Endothelial cell of hepatic sinusoid (primary cell): ENCODE measurements at regions not wholly inside any gene's neighbourhood (a gene's known extent, or its start where the extent isn't known, plus 50 kb on each side); places are given as distances from the start of the nearest gene placed in this dataset.

Experiments
- in situ Hi-C: cut with HindIII; loops from 2 replicates; pipeline ENCODE4 v1.10.0; 2017; ENCODE audit warnings: low sequenced_read_pairs

DNA sequence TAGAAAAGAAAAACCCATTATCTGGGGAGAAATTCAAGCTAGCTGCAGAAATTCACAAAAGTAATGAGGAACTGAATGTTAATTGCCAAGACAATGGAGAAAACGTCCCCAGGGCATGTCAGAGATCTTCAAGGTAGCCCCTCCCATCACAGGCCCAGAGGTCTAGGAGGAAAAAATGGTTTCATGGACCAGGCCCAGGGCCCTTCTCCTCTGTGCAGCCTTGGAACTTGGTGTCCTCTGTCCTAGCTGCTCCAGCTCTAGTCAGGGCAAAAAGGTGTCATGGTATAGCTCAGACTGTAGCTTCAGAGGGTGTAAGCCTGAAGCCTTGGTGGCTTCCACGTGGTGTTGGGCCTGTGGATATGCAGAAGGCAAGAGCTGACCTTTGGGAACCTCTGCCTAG, 411.8 kb downstream of the ADRA2A start:
- in situ Hi-C loops = no loop called here

DNA sequence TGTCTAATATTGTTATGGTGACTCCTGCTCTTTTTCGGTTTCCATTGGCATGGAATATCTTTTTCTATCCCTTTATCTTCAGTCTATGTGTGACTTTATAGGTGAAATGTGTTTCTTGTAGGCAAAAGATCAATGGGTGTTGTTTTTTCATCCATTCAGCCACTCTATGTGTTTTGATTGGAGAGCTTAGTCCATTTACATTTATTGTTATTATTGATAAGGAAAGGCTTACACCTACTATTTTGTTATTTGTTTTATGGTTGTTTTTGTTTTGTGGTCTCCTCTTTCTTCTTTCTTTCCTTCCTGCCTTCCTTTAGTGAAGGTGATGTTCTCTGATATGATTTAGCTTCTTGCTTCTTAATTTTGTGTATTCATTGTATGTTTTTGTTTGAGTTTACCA, 414.3 kb downstream of the ADRA2A start:
- in situ Hi-C loops = no loop called here

DNA sequence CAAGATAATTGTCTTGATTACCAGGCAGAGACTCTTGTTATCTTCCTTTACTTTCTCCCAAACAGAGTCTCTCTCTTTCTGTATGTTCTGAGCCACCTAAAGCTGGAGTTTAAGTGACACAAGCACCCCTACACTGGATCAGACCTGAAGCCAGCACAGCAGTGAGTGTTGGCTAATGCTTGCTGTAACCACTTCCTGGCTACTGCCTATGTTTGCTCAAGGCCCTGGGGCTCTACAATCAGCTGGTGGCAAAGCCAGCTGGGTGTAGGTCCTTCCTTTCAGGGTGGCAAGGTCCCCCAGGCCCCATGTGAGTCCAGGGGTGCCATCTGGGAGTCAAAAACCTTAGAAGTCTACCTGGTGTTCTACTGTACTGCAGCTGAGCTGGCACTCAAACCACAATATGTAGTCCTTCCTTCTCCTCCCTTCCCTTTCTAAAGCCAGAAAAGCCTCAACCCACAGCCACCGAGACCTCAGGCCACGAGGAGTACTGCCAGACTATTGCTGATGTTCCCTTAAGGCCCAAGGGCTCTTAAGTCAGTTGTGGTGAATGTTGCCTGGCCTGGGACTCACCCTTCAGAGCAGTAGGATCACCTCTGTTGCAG, 416.3 kb downstream of the ADRA2A start:
- in situ Hi-C loops = no loop called here

DNA sequence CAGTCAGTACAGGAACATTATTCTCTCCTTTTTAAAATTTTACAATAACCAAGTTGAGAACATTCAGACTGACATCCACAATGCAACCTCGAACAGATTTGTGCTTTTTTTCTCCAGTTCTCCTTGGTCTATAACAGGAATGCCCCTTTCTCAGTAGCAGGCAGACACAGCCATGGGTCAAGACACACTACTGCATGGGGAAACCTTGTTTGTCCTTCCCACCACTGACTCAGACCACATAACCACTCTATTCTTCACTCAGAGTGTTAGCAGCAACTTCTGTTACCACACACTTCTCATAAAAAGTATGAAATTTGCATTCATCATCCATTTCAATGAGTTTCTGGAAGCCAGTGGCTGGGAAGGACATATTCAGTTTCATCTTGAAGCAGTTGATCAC, 421.7 kb downstream of the ADRA2A start:
- in situ Hi-C loops = no loop called here

DNA sequence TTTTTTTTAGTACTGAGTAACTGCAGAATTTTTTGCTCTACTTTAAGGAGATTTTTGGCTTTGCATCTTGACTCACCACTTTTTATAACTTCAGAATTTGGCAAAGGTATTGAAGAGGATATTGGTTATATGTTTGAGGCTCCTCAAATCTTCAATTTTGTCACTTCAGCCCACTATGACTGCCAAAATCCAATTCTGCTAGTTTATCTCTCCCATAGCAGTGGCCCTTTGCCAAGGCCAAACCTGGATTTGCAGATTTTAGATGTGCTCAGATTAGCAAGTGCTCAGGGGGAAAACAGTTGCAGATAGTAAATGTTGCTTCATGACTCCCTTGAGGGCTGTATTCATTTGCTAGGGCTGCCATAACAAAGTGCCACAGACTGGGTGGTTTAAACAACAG, 427.5 kb downstream of the ADRA2A start:
- in situ Hi-C loops = no loop called here

DNA sequence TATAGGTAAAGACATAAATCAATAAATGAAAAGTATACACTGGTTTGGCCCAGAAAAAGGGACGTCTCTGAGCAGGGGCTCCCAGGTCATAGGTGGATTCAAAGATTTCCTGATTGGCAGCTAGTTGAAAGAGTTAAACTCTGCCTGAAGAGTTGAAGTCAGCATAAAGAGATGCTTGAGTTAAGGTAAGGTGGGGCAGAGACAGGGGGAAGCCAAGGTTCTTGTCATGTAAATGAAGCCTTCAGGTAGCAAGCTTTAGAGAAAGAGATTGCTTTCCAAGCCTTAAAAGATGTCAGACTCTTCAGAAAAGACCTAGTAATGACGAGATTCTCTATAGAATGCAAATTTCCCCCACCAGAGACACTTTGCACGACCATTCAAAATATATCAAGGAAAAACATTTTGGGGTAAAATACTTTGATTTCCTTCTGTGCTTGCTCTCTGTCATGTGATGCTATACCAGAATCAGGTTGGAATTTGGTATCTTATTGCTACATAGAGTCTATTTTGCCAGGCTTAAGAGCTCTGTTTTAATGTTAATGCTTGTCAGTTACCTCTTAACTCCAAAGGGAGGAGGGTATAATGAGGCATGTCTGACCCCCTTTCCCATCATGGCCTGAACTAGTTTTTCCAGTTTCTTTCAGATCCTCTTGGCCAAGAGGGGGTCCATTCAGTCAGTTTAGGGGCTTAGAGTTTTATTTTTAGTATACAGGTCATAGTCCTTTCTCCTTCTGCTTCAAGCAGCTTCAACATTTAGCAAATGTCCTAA, 429.6 kb downstream of the ADRA2A start:
- in situ Hi-C loops = no loop called here

DNA sequence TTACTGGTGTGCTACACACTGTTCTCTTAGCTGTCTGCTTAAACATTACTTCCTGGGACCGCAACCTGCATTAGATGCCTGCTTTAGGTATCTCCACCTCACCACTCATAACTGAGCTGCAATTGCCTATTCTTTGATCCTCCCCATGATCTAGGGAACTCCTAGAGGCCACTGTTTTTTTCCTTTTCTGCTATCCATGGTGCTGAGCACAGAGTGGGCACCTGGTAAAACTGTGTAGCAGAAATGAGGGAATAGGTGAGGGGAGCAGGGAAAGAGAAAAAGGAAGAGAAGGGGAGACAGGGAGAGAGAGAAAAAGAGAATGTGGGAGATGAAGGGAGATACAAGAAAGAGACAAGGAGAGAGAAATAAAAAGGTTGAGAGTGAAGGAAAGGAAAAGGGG, 434.9 kb downstream of the ADRA2A start:
- in situ Hi-C loops = no loop called here

DNA sequence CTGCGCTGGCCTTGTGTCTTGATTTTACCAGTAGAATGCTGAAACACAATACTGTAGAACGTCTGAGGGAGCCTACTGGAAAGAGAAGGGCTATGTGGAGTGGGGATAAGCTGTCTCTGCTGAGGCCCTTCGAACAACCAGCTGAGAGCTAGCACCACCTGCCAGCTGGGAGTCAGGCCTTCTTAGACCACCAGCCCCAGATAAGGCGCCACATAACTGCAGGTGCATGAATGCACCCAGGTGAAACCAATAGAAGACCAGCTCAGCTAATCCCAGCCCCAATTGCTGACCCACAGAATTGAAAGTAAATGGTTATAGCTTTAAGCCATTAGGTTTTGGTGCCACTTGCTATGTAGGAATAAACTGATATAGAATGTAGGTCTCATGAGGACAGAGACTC, 438.4 kb downstream of the ADRA2A start:
- in situ Hi-C loops = no loop called here

DNA sequence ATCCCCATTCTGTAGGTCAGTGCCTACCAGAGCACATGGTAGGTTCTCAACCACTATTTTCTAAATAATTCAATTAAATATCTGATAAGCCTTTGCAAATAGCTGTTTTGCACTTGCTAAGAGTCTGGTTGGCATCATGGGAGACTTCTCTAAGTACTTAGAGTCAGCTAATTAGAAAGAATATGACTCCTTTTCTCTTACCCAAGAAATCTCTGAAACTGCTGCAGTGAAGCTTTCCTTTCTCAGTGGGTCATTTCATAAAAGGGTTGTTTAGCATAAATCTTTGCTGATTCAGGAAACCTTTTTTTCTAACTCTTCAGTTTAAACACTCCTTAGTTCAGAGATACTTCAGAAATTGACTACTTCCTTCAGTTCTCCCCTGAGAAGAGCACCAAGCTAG, 438.9 kb downstream of the ADRA2A start:
- in situ Hi-C loops = no loop called here

DNA sequence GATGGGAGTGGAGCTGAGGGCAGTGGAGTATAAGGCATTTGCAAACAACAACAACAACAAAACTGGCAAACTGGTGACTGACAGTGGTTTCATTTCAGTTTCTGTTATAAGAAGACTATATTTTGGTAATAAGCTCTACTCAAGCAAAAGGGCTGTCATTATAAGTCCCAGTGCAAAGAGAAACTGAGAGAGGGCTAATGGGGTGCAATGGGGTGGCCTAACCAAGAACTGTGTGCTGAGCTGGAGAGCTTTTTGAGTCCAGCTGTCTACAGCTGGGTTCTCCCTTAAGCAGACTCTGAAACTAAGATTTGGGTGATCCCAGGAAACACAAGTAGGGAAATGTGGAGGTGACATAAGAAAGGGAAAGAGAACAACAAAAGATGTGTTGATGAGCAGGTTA, 439.3 kb downstream of the ADRA2A start:
- in situ Hi-C loops = no loop called here

DNA sequence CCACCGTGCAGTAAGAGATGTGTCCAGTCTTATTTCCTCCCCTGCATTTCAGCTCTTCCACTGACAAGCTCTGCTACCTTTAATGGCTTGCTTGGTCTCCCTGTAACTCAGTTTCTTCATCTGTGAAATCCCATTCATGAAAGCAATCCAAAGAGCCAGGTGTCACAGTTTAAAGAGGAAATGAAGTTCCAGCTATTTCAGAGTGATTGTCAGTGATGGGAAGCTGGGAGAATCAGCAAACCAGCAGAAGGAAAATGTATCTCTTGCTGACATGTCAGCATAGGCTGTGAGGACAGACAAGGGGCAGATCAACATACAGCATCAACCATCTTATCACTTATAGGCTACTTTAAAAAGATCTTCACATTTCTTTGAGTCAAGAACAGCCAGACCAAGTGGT, 445.3 kb downstream of the ADRA2A start:
- in situ Hi-C loops = no loop called here

DNA sequence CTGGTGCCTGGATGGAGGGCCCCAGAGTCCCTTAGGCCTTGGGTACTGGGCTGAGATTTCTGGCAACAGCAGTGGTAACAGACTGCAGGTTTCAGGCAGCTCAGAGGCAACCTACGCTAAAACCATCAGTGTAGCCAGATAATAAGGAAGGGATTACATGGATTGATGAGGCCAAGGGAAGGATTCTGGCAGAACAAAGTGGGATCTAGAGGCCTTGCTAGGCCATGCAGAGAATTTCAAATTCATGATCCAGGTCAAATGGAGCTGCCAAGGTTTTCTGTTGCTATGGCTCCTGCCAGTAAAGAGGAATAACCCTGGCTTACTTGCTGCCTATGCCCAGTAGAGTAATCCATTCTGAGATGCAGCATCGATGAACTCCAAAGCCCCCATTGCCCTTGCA, 445.7 kb downstream of the ADRA2A start:
- in situ Hi-C loops = no loop called here

DNA sequence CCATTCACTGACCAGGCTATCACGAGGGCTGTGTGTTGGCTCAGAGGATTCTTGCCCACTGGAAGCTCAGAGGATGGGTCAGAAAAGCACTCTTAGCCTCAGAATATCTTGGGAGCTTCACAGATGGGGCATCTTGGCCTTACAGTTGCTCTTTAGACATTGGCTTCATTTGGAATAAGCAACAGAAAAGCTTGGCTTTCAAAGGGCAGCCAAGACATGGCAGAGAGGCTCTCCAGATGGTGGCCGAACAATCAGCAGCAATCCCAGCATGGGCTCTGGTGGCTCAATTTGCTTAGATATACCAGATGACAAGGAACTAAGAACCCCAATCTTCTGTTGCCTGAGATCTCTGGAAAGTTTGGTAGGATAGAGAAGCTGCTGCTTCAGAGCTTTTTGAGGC, 446.2 kb downstream of the ADRA2A start:
- in situ Hi-C loops = no loop called here

DNA sequence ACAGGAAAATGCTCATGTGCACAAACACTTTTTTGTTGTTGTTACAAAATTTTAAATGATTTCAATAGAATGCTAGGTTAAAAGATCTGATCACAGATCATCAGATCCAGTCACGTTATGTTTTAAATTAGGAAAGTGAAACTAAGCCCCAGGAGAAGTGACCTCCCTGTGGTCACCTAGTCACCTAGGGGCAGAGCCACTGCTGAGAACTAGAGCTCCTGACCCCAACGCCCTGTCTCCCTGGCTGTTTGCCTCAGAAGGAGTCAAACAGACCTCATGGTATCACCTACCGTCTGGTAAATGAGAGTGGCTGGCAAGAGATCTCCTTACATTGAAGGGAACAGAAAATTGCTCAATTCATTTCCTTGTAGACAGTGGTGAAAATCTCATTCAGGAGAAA, 447.3 kb downstream of the ADRA2A start:
- in situ Hi-C loops = no loop called here

DNA sequence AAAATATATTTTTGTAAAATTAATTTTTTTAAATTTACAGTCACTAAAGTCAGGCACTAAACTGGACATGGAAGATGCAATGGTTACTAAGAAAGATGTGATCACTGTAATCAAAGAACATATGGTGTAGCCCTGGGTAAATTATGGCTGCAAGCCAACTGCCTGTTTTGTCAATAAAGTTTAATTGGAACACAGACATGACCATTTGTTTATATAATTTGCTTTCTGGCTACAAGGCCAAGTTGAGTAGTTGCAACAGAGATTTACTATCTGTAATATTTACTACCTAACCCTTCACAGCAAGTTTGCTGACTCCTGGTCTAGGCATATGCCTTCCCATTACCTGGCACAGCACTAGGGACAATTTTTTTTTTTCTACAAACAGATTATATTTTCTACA, 448.9 kb downstream of the ADRA2A start:
- in situ Hi-C loops = no loop called here

DNA sequence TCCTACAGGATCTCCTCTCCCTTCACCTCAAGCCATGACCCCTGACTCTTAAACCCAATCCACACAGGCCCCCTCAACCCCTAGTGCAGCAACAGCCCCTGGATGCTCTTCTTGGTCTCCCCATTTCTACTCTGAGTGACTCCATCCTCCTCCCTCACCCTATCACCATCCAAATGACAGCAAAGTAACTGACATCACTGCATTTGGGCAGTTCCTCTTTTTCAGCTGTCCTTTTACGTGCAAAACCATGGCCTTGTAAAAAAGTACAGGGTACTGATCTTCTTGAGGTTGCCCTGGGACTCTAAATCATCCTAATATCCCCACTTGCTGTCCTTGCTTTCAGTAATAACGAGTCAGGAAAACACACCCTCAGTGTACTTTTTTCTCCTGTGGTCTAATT, 454.9 kb downstream of the ADRA2A start:
- in situ Hi-C loops = no loop called here

DNA sequence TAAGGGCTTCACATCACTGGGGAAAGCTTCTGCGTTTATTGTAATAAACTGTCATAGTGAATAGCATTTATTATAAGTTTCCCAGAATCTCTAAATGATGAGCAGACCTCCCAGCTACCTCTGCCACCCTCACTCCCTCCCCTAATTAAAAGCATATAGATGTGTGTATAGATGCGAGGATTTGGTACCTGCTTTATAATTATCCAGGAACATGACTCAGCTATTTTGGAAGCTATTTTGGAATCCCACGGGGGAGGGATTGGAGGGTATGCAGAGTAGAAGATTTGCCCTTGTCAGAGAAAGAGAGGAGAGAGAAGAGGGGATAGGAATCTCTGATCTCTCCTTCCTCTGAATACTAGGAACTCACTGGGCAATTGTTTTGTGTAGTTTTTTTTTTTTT, 455.3 kb downstream of the ADRA2A start:
- in situ Hi-C loops = no loop called here

DNA sequence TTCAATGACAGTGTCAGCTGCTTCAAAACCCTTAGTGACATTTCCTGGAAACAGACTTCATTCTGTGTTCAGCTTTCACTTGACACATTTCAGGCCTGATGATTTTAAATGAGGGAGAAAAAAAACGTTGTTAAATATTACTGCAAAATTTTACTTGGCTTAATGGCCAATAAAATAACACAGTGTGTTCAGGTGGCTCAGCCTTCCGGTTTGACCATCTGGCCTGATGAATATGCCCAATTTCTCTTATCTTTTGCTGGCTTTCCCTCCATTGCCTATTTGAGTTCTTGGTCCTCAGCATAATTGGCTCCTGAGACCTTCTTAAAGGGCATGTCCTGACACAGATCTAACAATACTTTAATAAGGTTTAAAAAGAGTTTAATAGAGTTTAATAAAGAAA, 462.4 kb downstream of the ADRA2A start:
- in situ Hi-C loops = no loop called here

DNA sequence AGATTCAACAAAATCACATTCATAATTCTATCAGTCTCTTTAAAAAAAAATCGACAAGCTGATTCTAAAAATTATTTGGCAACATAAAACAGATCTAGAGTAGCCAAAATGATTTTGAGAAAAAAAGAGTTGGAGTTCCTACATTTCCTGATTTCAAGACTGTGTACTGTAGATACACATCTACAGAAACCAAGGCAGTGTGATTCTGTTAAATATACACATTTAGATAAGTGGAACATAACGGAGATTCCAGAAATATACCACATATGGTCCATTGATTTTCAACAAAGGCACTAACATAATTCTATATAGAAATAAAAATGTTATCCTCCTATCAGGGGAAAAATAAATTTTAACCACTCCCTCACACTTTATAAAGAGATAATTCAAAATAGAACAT, 467.0 kb downstream of the ADRA2A start:
- in situ Hi-C loops = no loop called here

DNA sequence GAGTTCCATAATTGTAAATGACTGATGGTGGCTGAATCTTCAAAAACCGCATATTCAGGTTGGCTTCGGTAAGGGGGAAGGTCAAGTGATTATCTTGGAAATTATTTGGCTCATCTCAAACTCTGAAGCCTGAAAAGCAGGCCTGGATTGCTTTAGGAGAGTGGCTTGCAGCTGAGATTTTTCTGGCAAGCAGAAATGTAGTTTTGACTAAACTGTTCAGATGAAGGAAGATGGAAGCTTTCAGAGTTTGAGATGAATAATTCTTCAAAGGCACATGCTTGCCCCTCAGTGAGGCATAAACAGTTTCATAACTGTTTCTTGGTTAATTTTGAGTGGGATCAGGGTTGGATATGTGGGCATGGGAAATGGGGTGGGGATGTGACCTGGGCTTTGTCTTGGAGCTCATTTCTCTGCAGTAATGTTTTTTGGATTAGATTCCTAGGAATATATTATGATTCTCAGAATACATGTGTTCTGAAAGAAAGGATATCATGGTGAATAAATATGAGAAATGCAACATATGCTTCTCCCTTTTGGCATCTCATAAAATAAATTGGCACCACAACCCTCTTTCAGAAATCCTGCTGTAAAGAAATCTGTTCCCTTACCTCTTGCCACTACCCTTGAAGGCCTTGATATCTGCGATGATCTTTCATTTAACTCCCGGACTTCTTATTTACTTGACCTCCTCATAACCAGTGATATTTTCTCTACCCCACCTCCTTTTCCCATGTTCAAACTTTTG, 469.2 kb downstream of the ADRA2A start:
- in situ Hi-C loops = no loop called here

DNA sequence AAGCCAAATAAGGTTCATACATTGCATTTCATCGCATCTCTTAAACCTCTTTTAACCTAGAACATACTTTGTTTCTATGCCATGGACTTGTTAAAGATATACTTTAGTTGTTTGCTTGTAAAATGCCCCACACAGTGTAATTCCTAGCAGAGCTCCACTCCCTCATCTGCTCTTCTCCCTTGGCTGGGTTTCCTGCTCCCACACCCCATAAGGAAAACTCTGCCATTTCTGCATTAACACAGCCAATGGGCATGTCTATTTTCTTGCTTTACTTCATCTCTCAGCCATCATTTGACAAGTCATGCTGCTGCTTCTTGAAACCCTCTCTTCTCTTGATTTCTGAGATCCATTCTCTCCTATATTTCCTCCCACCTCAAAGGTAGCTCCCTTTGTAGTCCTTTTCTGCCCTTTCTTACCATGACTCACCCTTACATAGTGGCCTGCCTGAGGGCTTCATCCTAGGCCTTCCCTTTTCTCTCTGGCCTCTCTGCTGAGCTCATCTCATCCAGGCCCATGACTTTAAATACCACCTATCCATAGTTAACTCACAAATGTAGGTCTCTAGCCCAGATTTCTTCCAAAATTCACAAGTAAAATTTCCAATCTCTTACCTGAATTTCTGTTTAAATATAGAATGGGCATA, 471.4 kb downstream of the ADRA2A start:
- in situ Hi-C loops = no loop called here

DNA sequence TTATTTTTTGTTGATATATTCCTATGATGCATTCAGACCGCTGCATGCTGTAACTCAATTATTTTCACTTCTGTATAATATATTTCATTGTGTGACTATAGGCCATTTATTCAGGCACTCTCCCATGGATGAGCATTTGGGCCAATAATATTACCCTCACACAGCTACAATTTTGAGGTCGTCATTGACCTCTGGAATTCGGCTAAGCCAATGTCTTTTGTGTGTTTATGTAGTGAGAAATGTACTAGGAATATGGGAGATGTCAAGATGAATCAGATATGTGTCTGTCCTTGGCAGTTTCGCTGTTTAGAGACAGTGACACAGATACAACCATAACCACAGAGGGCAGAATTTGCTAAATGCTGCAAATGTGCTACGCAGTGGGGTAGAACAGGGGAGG, 474.2 kb downstream of the ADRA2A start:
- in situ Hi-C loops = no loop called here
